Lower lobe of right lung (tissue), 2 donors: ENCODE measurements at regions not wholly inside any gene's neighbourhood (a gene's known extent, or its start where the extent isn't known, plus 50 kb on each side); places are given as distances from the start of the nearest gene placed in this dataset.

Experiments
- ATAC-seq, 2 donors: fragments of 200-7000 bp; cut with Tn5 transposase; one replicate each; pipeline ENCODE4 v1.9.1; 2020 to 2022; ENCODE audit warnings: mild to moderate bottlenecking in 2 of 2, moderate library complexity in 2 of 2
- DNase-seq: peaks from one replicate; pipeline ENCODE4 v3.0.0-alpha.2; 2020
- H3K27ac ChIP-seq: fragments of 200-600 bp; one replicate; pipeline ENCODE4 v1.8.0; 2022
- H3K27me3 ChIP-seq: fragments of 200-600 bp; one replicate; pipeline ENCODE4 v1.8.0; 2022; ENCODE audit warnings: low read depth
- H3K36me3 ChIP-seq: fragments of 200-600 bp; one replicate; pipeline ENCODE4 v1.8.0; 2022; ENCODE audit warnings: mild to moderate bottlenecking
- H3K4me1 ChIP-seq: fragments of 200-600 bp; one replicate; pipeline ENCODE4 v1.8.0; 2022
- H3K4me3 ChIP-seq: fragments of 200-600 bp; one replicate; pipeline ENCODE4 v1.8.0; 2022; ENCODE audit warnings: mild to moderate bottlenecking
- H3K9me3 ChIP-seq: fragments of 200-600 bp; one replicate; pipeline ENCODE4 v1.8.0; 2022
- intact Hi-C: fragments of 100-400 bp; cut with DNase I; formaldehyde crosslinking; loops from one replicate; pipeline ENCODE4 v1.11.0; 2022
- TF ChIP-seq, protein P1 (sequence below): fragments of 200-600 bp; IDR thresholded peaks from one replicate; pipeline ENCODE4 v1.8.0; 2022; ENCODE audit warnings: antibody characterized with exemption, mild to moderate bottlenecking
- donor health status: DM: no; HTN: yes; CAD: no; lungs with severe emphysema.

DNA sequence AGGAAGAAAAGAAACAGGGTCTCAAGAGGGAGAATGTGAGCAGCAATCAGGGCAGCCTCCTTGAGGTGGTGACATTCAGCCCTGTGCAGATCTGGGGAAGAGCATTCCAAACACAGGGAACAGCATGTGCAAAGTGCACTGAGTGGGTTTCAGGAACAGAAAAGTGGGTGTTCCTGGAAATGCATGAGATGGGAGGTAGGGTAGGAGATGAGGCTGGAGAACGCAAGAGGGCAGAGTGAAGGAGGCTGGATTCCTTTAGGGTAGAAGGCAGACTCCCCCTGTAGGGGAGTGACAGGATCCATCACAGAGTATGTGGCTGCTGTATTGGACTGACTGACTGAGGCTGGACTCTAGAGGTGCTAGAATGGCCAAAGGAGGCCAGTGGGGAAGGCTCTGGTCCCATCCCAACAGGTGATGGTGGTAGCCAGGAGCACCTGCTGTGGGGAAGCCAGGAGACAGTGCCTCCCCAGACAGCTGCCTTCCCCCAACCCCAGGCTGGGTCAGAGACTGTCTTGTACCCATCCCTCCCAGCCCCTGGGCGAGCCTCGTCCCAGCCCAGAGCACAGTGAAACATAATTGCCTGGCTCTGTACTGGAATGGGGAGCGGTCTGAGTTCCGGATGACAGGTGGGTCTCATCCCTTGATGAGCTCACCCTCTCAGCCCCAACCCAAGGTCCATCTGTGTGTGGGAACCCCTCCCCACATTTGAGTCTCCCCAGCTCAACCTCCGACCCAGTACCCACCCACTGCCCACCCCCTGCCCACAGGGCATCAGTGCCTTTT lies 419.4 kb downstream of the MN1 start:
- H3K4me1 ChIP-seq: no peaks in the 10 kb centered on the region
- no peaks in the 10 kb centered on the region for H3K9me3 ChIP-seq
- DNase-seq (no peak), ATAC-seq (no peak)
- intact Hi-C loops: no loop called here
- TF ChIP-seq, protein P1, sequence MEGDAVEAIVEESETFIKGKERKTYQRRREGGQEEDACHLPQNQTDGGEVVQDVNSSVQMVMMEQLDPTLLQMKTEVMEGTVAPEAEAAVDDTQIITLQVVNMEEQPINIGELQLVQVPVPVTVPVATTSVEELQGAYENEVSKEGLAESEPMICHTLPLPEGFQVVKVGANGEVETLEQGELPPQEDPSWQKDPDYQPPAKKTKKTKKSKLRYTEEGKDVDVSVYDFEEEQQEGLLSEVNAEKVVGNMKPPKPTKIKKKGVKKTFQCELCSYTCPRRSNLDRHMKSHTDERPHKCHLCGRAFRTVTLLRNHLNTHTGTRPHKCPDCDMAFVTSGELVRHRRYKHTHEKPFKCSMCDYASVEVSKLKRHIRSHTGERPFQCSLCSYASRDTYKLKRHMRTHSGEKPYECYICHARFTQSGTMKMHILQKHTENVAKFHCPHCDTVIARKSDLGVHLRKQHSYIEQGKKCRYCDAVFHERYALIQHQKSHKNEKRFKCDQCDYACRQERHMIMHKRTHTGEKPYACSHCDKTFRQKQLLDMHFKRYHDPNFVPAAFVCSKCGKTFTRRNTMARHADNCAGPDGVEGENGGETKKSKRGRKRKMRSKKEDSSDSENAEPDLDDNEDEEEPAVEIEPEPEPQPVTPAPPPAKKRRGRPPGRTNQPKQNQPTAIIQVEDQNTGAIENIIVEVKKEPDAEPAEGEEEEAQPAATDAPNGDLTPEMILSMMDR: no peak
- no peaks in the 10 kb centered on the region for H3K36me3 ChIP-seq
- no peak overlapping the region for H3K27ac ChIP-seq
- H3K4me3 ChIP-seq: no peak overlapping the region
- peaks cover 9% of the 10 kb centered on the region for H3K27me3 ChIP-seq

DNA sequence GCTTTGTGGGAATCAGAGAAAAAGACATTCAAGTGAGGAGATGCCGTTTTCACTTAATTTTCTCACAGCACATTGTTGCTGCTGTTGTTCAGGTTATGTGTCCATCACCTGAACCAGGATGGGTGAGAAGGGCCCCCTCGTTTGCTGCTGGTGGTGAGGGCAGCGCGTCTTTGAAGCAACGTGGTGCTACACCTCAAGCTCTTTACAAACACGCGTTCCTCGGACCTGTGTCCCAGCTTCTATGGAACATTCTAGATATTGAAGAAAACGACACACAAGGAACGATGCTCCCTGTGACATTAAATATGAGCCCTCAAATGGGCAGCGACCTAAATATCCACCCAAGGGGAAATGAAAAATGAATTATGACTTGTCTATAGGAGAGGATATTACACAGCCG lies 418.6 kb downstream of the MN1 start:
- Histone ChIP-seq H3K4me1 (no peaks in the 10 kb centered on the region), H3K27ac (no peak overlapping the region), H3K4me3 (no peak overlapping the region), H3K36me3 (no peaks in the 10 kb centered on the region), H3K9me3 (no peaks in the 10 kb centered on the region), H3K27me3 (peaks cover 9% of the 10 kb centered on the region)
- intact Hi-C loops: no loop called here
- ATAC-seq (no peak), DNase-seq (no peak)
- TF ChIP-seq, protein P1: no peak

DNA sequence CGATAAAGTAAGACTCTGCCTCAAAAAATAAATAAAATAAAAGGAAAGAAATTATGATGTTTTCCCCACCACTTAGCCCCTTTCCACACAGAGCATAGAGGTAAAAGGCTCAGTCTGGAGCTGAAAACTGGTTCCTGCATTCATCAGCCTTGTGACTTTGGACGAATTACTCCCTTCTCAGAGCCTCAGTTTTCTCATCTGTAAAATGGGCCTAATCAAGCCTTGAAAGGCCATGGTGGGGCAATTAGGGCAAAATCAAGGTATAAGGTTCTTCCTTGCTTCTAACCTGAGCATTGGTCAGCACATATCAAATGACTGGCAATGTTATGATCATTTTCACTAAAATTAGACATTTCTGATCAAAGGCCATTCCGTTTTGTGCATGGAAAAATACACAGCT lies 417.7 kb downstream of the MN1 start:
- Histone ChIP-seq H3K9me3 (no peaks in the 10 kb centered on the region), H3K27me3 (peaks cover 9% of the 10 kb centered on the region), H3K4me1 (no peaks in the 10 kb centered on the region), H3K27ac (no peak overlapping the region), H3K4me3 (no peak overlapping the region), H3K36me3 (no peaks in the 10 kb centered on the region)
- DNase-seq: no peak
- no peak for ATAC-seq
- TF ChIP-seq, protein P1: no peak
- intact Hi-C loops: no loop called here

DNA sequence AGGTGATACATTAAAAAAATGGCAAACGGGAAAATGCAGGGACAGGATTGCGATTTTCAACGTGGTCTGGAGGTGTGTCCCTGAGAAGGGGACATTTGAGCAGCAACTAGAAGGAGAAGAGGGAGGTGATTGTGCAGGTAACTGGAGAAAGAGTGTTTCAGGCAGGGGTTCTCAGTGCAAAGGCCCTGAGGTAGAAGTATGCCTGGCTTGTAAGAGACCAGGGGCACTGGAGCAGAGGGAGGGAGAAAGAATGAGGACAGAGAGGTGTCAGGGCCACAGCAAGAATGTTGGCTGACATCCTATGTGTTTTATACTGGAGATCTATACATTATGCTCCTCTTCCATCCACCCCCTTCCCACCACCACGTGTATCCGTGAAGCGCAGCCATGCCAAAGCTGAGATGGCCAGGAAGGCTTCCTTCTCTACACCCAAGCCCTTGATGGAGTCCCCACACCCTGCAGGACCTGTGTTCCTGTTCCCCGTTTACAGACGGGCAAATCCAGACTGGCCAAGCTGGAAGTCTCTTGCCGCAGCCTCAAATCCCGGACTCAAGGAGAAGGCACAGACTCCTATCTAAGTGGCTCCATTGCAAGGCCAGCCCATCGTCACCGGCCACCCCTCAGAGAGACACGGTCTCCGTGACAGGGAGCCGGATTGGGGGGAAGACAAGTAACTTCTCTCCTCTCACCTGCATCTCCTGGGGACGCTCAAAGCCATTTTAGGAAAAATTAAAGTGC lies 416.1 kb downstream of the MN1 start:
- TF ChIP-seq, protein P1: no peak
- no peak for DNase-seq
- ATAC-seq: no peak

DNA sequence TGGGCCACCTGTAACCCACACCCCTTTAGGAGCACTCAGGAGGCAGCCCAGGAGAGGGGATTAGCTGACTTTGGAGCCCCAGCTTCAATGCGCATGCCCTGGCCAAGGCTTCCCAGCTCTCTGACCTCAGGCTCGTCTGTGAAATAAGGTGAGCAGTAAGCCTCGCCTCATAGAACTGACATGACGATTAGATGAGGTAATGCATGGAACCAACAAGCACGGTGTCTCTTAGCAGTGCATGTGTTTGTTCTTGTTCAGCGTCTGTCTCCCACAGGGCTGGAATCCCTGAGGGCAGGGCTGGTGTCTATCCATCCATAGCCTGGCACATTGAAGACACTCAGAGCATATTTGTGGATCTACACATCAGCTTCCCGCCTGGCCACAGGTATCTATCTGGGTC lies 415.4 kb downstream of the MN1 start:
- Histone ChIP-seq H3K27ac (no peak overlapping the region), H3K4me3 (no peak overlapping the region), H3K36me3 (no peaks in the 10 kb centered on the region), H3K27me3 (peaks cover 9% of the 10 kb centered on the region), H3K4me1 (no peaks in the 10 kb centered on the region), H3K9me3 (no peaks in the 10 kb centered on the region)
- TF ChIP-seq, protein P1: no peak
- ATAC-seq (no peak), DNase-seq (no peak)
- intact Hi-C loops: no loop called here

More for the DNA sequence above, 416.1 kb downstream of the MN1 start:
- Histone ChIP-seq H3K4me1 (no peaks in the 10 kb centered on the region), H3K27ac (no peak overlapping the region), H3K27me3 (peaks cover 9% of the 10 kb centered on the region), H3K4me3 (no peak overlapping the region), H3K9me3 (no peaks in the 10 kb centered on the region), H3K36me3 (no peaks in the 10 kb centered on the region)
- intact Hi-C loops: no loop called here
